GF-D8 (cell line): ENCODE measurements at regions not wholly inside any gene's neighbourhood (a gene's known extent, or its start where the extent isn't known, plus 50 kb on each side); places are given as distances from the start of the nearest gene placed in this dataset.

Source experiments
- DNase-seq: peaks from one replicate; lab custom pipeline; 2025; lab: John Stamatoyannopoulos, UW

- DNase-seq, result no peak
Observed at GRCh38 chr11:36729825-36730224, 131.8 kb upstream of the RAG2 start.

GRCh38 chr11:36726420-36726819, 128.4 kb upstream of the RAG2 start:
- DNase-seq, result no peak

GRCh38 chr11:36724742-36725385, 126.8 kb upstream of the RAG2 start:
- DNase-seq, result no peak

GRCh38 chr11:36722421-36722820, 124.4 kb upstream of the RAG2 start:
- no peak for DNase-seq

GRCh38 chr11:36719358-36720107, 121.5 kb upstream of the RAG2 start:
- no peak for DNase-seq

GRCh38 chr11:36718451-36718850, 120.4 kb upstream of the RAG2 start:
- no peak for DNase-seq

- no peak for DNase-seq
Observed at GRCh38 chr11:36713715-36714114, 115.7 kb upstream of the RAG2 start.

GRCh38 chr11:36711104-36711825, 113.2 kb upstream of the RAG2 start:
- no peak for DNase-seq
